Mesendoderm (in vitro differentiated cells): ENCODE measurements at regions not wholly inside any gene's neighbourhood (a gene's known extent, or its start where the extent isn't known, plus 50 kb on each side); places are given as distances from the start of the nearest gene placed in this dataset.

ENCODE experiments used
- DNase-seq: peaks from one replicate; pipeline ENCODE4 v3.0.0; 2013
- H2AK5ac ChIP-seq: 2 replicates; pipeline ENCODE4 v1.6.1; 2013; ENCODE audit warnings: low read length, inconsistent platforms
- H2BK120ac ChIP-seq: 2 replicates; pipeline ENCODE4 v1.6.1; 2013; ENCODE audit warnings: low read depth, mild to moderate bottlenecking, low read length, moderate library complexity, mixed read lengths
- H2BK15ac ChIP-seq: replicated peaks from 2 replicates; pipeline ENCODE4 v1.6.1; 2013; ENCODE audit warnings: low read depth, mild to moderate bottlenecking, moderate library complexity
- H2BK5ac ChIP-seq: 2 replicates; pipeline ENCODE4 v1.6.1; 2013; ENCODE audit warnings: low read length, inconsistent platforms
- H3K18ac ChIP-seq: 2 replicates; pipeline ENCODE4 v1.6.1; 2013; ENCODE audit warnings: mild to moderate bottlenecking, low read length, mixed read lengths
- H3K23ac ChIP-seq: one replicate; pipeline ENCODE4 v1.6.1; 2013; ENCODE audit warnings: low read length
- H3K27ac ChIP-seq: 2 replicates; pipeline ENCODE4 v1.5.1; 2013; ENCODE audit warnings: low read depth, mild to moderate bottlenecking, inconsistent platforms, low read length, moderate library complexity
- H3K27me3 ChIP-seq: 2 replicates; pipeline ENCODE4 v1.6.1; 2013; ENCODE audit warnings: low read length, control low read depth, mild to moderate bottlenecking, inconsistent platforms; ENCODE audit not compliant: insufficient read depth, poor library complexity
- H3K36me3 ChIP-seq: 2 replicates; pipeline ENCODE4 v1.6.1; 2013; ENCODE audit warnings: low read length, inconsistent platforms; ENCODE audit not compliant: control insufficient read depth, insufficient read depth
- H3K4ac ChIP-seq: one replicate; pipeline ENCODE4 v1.6.1; 2013; ENCODE audit warnings: low read depth, mild to moderate bottlenecking, low read length, moderate library complexity
- H3K4me1 ChIP-seq: 2 replicates; pipeline ENCODE4 v1.6.1; 2013; ENCODE audit warnings: low read depth, low read length, inconsistent platforms; ENCODE audit not compliant: control insufficient read depth
- H3K4me2 ChIP-seq: 2 replicates; pipeline ENCODE4 v1.6.1; 2013; ENCODE audit warnings: low read length
- H3K4me3 ChIP-seq: 2 replicates; pipeline ENCODE4 v1.5.1; 2013; ENCODE audit warnings: mild to moderate bottlenecking, low read length
- H3K56ac ChIP-seq: one replicate; pipeline ENCODE4 v1.6.1; 2013; ENCODE audit warnings: low read length
- H3K79me1 ChIP-seq: 2 replicates; pipeline ENCODE4 v1.6.1; 2013; ENCODE audit warnings: low read length, inconsistent platforms
- H3K79me2 ChIP-seq: 2 replicates; pipeline ENCODE4 v1.6.1; 2013; ENCODE audit warnings: mild to moderate bottlenecking, low read length; ENCODE audit not compliant: control insufficient read depth, insufficient read depth
- H3K9ac ChIP-seq: 2 replicates; pipeline ENCODE4 v1.6.1; 2013; ENCODE audit warnings: low read length, inconsistent platforms
- H4K5ac ChIP-seq: one replicate; pipeline ENCODE4 v1.6.1; 2013; ENCODE audit warnings: low read length
- H4K8ac ChIP-seq: one replicate; pipeline ENCODE4 v1.6.1; 2013; ENCODE audit warnings: low read depth, mild to moderate bottlenecking, control low read depth, low read length, moderate library complexity
- WGBS: extraction: QIAGEN DNeasy Blood & Tissue Kit; methylation state at CpG from one replicate; pipeline ENCODE4 v1.1.7; 2013; ENCODE audit warnings: low lambda C conversion rate, missing lambda C conversion rate; ENCODE audit not compliant: insufficient coverage; ENCODE audit errors: extremely low coverage; 5-methylcytosine and 5-hydroxymethylcytosine counted together

DNA sequence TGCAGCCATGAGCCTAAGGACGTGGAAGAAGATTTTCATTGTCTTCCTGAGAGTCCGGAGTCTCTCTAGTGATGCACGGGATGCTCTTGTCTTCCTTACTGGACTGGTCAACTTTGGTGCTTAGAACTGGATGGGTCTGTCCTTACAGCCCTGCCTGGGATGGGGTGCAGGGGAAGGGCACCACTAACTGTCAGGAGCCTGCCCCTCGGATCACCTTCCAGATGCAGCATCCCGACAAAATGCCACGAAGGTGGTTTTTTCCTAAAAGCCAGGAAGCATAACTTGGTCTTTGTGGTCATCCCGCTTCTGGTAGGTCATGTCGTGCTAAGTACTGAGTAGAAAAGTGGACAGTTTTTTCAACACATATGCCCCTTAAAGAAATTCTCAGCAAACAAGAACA lies 207.4 kb upstream of the TWIST2 start:
- no peak overlapping the region for H4K8ac ChIP-seq
- no peak overlapping the region for H2BK15ac ChIP-seq
- no peaks in the 10 kb centered on the region for H3K79me1 ChIP-seq
- H3K4ac ChIP-seq = no peak overlapping the region
- no peak overlapping the region for H3K9ac ChIP-seq
- no peak overlapping the region for H3K4me3 ChIP-seq
- no CpG with 5 or more reads among the region's 8 CpGs for WGBS
- H3K4me1 ChIP-seq = no peaks in the 10 kb centered on the region
- H3K36me3 ChIP-seq = no peaks in the 10 kb centered on the region
- no peak overlapping the region for H3K56ac ChIP-seq
- no peaks in the 10 kb centered on the region for H3K79me2 ChIP-seq
- no peak overlapping the region for H3K23ac ChIP-seq
- no peak overlapping the region for H2BK5ac ChIP-seq
- no peak overlapping the region for H3K4me2 ChIP-seq
- H3K18ac ChIP-seq = no peak overlapping the region
- no peaks in the 10 kb centered on the region for H3K27me3 ChIP-seq
- no peak overlapping the region for H4K5ac ChIP-seq
- H3K27ac ChIP-seq = no peak overlapping the region
- DNase-seq = no peak
- H2AK5ac ChIP-seq = no peak overlapping the region
- H2BK120ac ChIP-seq = no peak overlapping the region

DNA sequence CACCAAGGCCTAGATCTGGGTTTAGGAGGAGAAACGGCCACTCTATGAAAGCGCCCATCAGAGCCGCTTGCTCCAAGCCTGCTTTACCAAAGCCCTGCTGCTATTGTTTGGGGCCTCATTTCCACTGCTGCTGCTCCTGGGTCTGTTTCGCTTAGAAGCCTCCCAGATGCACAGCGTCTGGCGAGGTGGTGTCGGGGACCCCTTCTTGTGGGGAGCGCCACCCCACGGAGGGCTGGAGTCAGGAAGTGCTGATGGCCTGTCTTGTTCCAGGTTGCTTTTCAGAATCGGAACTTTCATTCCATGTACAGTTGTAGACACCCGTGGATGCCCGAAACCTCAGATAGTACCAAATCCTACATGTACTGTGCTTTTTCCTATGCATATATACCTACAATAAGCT lies 204.9 kb upstream of the TWIST2 start:
- Histone ChIP-seq H3K36me3 (no peaks in the 10 kb centered on the region), H3K56ac (no peak overlapping the region), H2BK120ac (no peak overlapping the region), H3K79me2 (no peaks in the 10 kb centered on the region), H3K4me2 (no peak overlapping the region), H4K5ac (no peak overlapping the region), H4K8ac (no peak overlapping the region), H3K23ac (no peak overlapping the region), H2BK5ac (no peak overlapping the region), H3K79me1 (no peaks in the 10 kb centered on the region), H3K4me1 (no peaks in the 10 kb centered on the region), H3K9ac (no peak overlapping the region), H3K27me3 (no peaks in the 10 kb centered on the region), H2AK5ac (no peak overlapping the region), H3K4me3 (no peak overlapping the region), H3K4ac (no peak overlapping the region), H2BK15ac (no peak overlapping the region), H3K27ac (no peak overlapping the region), H3K18ac (no peak overlapping the region)
- no peak for DNase-seq
- WGBS = no CpG with 5 or more reads among the region's 12 CpGs

DNA sequence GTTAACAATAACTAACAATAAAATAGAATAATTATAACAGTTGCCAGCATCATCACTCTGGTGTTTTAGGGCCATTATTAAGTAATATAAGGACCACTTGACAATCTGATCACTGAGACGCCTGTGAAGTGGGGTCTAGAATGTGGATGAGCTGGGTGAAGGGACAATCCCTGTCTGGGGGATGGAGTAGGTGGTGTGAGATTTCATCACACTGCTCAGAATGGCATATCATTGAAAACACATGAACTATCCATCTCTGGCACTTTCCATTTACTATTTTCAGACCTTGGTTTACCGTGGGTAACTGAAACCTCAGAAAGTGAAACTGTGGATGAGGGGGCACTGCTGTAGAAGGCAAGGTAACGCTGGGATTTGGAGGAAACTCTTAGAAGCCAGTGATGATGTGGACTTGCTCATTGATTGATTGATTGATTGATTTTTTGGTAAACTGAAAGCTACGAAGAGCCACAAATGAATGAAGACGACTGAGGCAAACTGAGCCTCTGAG lies 204.4 kb upstream of the TWIST2 start:
- Histone ChIP-seq H3K4me2 (no peak overlapping the region), H3K79me2 (no peaks in the 10 kb centered on the region), H3K36me3 (no peaks in the 10 kb centered on the region), H3K4me3 (no peak overlapping the region), H3K4ac (no peak overlapping the region), H2AK5ac (no peak overlapping the region), H2BK5ac (no peak overlapping the region), H4K5ac (no peak overlapping the region), H3K23ac (no peak overlapping the region), H3K9ac (no peak overlapping the region), H2BK15ac (no peak overlapping the region), H3K18ac (no peak overlapping the region), H3K56ac (no peak overlapping the region), H2BK120ac (no peak overlapping the region), H3K4me1 (no peaks in the 10 kb centered on the region), H3K27ac (no peak overlapping the region), H3K79me1 (no peaks in the 10 kb centered on the region), H4K8ac (no peak overlapping the region), H3K27me3 (no peaks in the 10 kb centered on the region)
- DNase-seq = no peak
- no CpG with 5 or more reads among the region's 5 CpGs for WGBS

- Histone ChIP-seq H3K4me1 (no peaks in the 10 kb centered on the region), H4K8ac (no peak overlapping the region), H3K23ac (no peak overlapping the region), H3K56ac (no peak overlapping the region), H3K79me2 (no peaks in the 10 kb centered on the region), H2BK15ac (no peak overlapping the region), H3K18ac (no peak overlapping the region), H2BK5ac (no peak overlapping the region), H3K27ac (no peak overlapping the region), H3K4me3 (no peak overlapping the region), H2AK5ac (no peak overlapping the region), H3K27me3 (no peaks in the 10 kb centered on the region), H3K9ac (no peak overlapping the region), H3K79me1 (no peaks in the 10 kb centered on the region), H3K36me3 (no peaks in the 10 kb centered on the region), H3K4me2 (no peak overlapping the region), H4K5ac (no peak overlapping the region), H2BK120ac (no peak overlapping the region), H3K4ac (no peak overlapping the region)
- no peak for DNase-seq
- WGBS = no CpG with 5 or more reads among the region's 11 CpGs
These were observed 203.5 kb upstream of the TWIST2 start for GRCh38 chr2:238644095-238645081.

DNA sequence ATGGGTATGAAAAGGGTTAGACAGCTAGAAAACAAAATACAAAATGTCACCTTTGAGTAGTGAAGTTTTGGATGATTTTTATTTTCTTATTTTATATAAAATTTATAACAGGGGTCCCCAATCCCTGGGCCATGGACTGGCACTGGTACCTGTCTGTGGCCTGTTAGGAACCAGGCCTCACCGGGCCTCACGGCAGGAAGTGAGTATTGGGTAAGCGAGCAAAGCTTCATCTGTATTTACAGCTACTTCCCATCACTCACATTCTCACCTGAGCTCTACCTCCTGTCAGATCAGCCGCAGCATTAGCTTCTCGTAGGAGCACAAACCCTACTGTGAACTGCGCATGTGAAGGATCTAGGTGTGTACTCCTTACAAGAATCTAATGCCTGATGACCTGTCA lies 202.8 kb upstream of the TWIST2 start:
- Histone ChIP-seq H3K4me3 (no peak overlapping the region), H3K79me1 (no peaks in the 10 kb centered on the region), H3K4ac (no peak overlapping the region), H4K8ac (no peak overlapping the region), H4K5ac (no peak overlapping the region), H2AK5ac (no peak overlapping the region), H3K18ac (no peak overlapping the region), H3K4me2 (no peak overlapping the region), H3K23ac (no peak overlapping the region), H2BK5ac (no peak overlapping the region), H3K36me3 (no peaks in the 10 kb centered on the region), H3K9ac (no peak overlapping the region), H3K27ac (no peak overlapping the region), H3K79me2 (no peaks in the 10 kb centered on the region), H3K56ac (no peak overlapping the region), H3K4me1 (no peaks in the 10 kb centered on the region), H2BK15ac (no peak overlapping the region), H3K27me3 (no peaks in the 10 kb centered on the region), H2BK120ac (no peak overlapping the region)
- WGBS = no CpG with 5 or more reads among the region's 6 CpGs
- no peak for DNase-seq
